GM12875 (cell line): ENCODE measurements at regions not wholly inside any gene's neighbourhood (a gene's known extent, or its start where the extent isn't known, plus 50 kb on each side); places are given as distances from the start of the nearest gene placed in this dataset.

Experiments used
- H3K4me3 ChIP-seq: one replicate; pipeline ENCODE4 v1.5.1; 2011; ENCODE audit warnings: low read depth, low read length, control low read depth
- CTCF ChIP-seq: IDR thresholded peaks from 2 replicates; pipeline ENCODE4 v1.5.1; 2011; ENCODE audit warnings: low read depth, mild to moderate bottlenecking, control low read depth, inconsistent platforms, low read length, moderate library complexity, borderline replicate concordance; ENCODE audit not compliant: insufficient read depth

- H3K4me3 ChIP-seq = no peak overlapping the region
- no peak for TF ChIP-seq CTCF
These were observed 619.2 kb upstream of the SETBP1 start for GRCh38 chr18:44061438-44061837.

GRCh38 chr18:44062345-44062744 lies 618.3 kb upstream of the SETBP1 start:
- no peak overlapping the region for H3K4me3 ChIP-seq
- TF ChIP-seq CTCF = no peak

- no peak for TF ChIP-seq CTCF
- no peak overlapping the region for H3K4me3 ChIP-seq
These were observed 615.5 kb upstream of the SETBP1 start for GRCh38 chr18:44065206-44065605.

- no peak for TF ChIP-seq CTCF
- no peak overlapping the region for H3K4me3 ChIP-seq
These were observed 614.1 kb upstream of the SETBP1 start for GRCh38 chr18:44066541-44066940.

GRCh38 chr18:44067186-44067585 lies 613.5 kb upstream of the SETBP1 start:
- H3K4me3 ChIP-seq = no peak overlapping the region
- TF ChIP-seq CTCF = no peak

- TF ChIP-seq CTCF = no peak
- H3K4me3 ChIP-seq = no peak overlapping the region
These were observed 605.6 kb upstream of the SETBP1 start for GRCh38 chr18:44075038-44075437.

- H3K4me3 ChIP-seq = no peak overlapping the region
- no peak for TF ChIP-seq CTCF
These were observed 601.1 kb upstream of the SETBP1 start for GRCh38 chr18:44079606-44080005.
